Epithelial cell of prostate (primary cell): ENCODE measurements at regions not wholly inside any gene's neighbourhood (a gene's known extent, or its start where the extent isn't known, plus 50 kb on each side); places are given as distances from the start of the nearest gene placed in this dataset.
"Not testable (repeated sequence)": the region's sequence is repeated elsewhere in the genome, so short reads cannot be mapped to it uniquely, and the experiment has no call there.

Source experiments
- DNase-seq: peaks from one replicate; pipeline ENCODE4 v3.0.0-alpha.2; 2011; ENCODE audit warnings: low read depth, low spot score
- H3K27ac ChIP-seq: fragments of 450-650 bp; 2 replicates; pipeline ENCODE4 v1.5.1; 2017; ENCODE audit warnings: mild to moderate bottlenecking

GRCh38 chr2:109669731-109670130 lies 55.6 kb downstream of the SOWAHC start:
- no peak for DNase-seq
- H3K27ac ChIP-seq = no peak overlapping the region

GRCh38 chr2:109670556-109671411 lies 56.6 kb downstream of the SOWAHC start:
- no peak for DNase-seq
- H3K27ac ChIP-seq = no peak overlapping the region

GRCh38 chr2:109674894-109675534 lies 60.9 kb downstream of the SOWAHC start:
- no peak for DNase-seq
- H3K27ac ChIP-seq = no peak overlapping the region

- no peak for DNase-seq
- peak overlapping the region; percentile 19 for H3K27ac ChIP-seq
These were observed 61.6 kb downstream of the SOWAHC start for GRCh38 chr2:109675666-109676345.

- DNase-seq = no peak
- peak overlapping the region; percentile 19 for H3K27ac ChIP-seq
These were observed 62.3 kb downstream of the SOWAHC start for GRCh38 chr2:109676346-109676902.

GRCh38 chr2:109677121-109677731 lies 63.1 kb downstream of the SOWAHC start:
- not testable (repeated sequence) for H3K27ac ChIP-seq, DNase-seq

- H3K27ac ChIP-seq = no peak overlapping the region
- DNase-seq = no peak
These were observed 63.8 kb downstream of the SOWAHC start for GRCh38 chr2:109677835-109678580.

GRCh38 chr2:109678724-109679201 lies 64.6 kb downstream of the SOWAHC start:
- not testable (repeated sequence) for H3K27ac ChIP-seq, DNase-seq

- no peak for DNase-seq
- no peak overlapping the region for H3K27ac ChIP-seq
These were observed 65.1 kb downstream of the SOWAHC start for GRCh38 chr2:109679225-109679624.

GRCh38 chr2:109679626-109680025 lies 65.5 kb downstream of the SOWAHC start:
- no peak for DNase-seq
- no peak overlapping the region for H3K27ac ChIP-seq

GRCh38 chr2:109680523-109681297 lies 66.5 kb downstream of the SOWAHC start:
- H3K27ac ChIP-seq = no peak overlapping the region
- no peak for DNase-seq

GRCh38 chr2:109681633-109682380 lies 67.6 kb downstream of the SOWAHC start:
- no peak for DNase-seq
- H3K27ac ChIP-seq = no peak overlapping the region

- H3K27ac ChIP-seq = no peak overlapping the region
- DNase-seq = no peak
These were observed 69.3 kb downstream of the SOWAHC start for GRCh38 chr2:109683452-109683851.

- DNase-seq = no peak
- H3K27ac ChIP-seq = no peak overlapping the region
These were observed 71.3 kb downstream of the SOWAHC start for GRCh38 chr2:109685453-109685852.

GRCh38 chr2:109686921-109687320 lies 72.8 kb downstream of the SOWAHC start:
- H3K27ac ChIP-seq = no peak overlapping the region
- DNase-seq = no peak

GRCh38 chr2:109689182-109689930 lies 75.2 kb downstream of the SOWAHC start:
- DNase-seq = no peak
- H3K27ac ChIP-seq = no peak overlapping the region

- peak overlapping the region; percentile 58 for H3K27ac ChIP-seq
- DNase-seq = no peak
These were observed 75.8 kb downstream of the SOWAHC start for GRCh38 chr2:109689973-109690372.
